H9 (cell line): ENCODE measurements at regions not wholly inside any gene's neighbourhood (a gene's known extent, or its start where the extent isn't known, plus 50 kb on each side); places are given as distances from the start of the nearest gene placed in this dataset.

Experiments
- DNase-seq: peaks from one replicate; pipeline ENCODE4 v3.0.0-alpha.2; 2017
- H2AFZ ChIP-seq: one replicate; pipeline ENCODE4 v1.6.1; 2013; ENCODE audit warnings: mild to moderate bottlenecking, low read length, control low read depth, moderate library complexity
- H2AK5ac ChIP-seq: 2 replicates; pipeline ENCODE4 v1.6.1; 2013; ENCODE audit warnings: low read length, control low read depth, mixed read lengths; ENCODE audit not compliant: insufficient read length
- H2BK120ac ChIP-seq: one replicate; pipeline ENCODE4 v1.6.1; 2013; ENCODE audit warnings: low read depth, mild to moderate bottlenecking, low read length, control low read depth, inconsistent platforms; ENCODE audit not compliant: poor library complexity, severe bottlenecking
- H2BK12ac ChIP-seq: 2 replicates; pipeline ENCODE4 v1.6.1; 2013; ENCODE audit warnings: low read length, control low read depth, mixed read lengths, low read depth; ENCODE audit not compliant: insufficient read length
- H2BK15ac ChIP-seq: 2 replicates; pipeline ENCODE4 v1.6.1; 2013; ENCODE audit warnings: low read depth, low read length, control low read depth
- H2BK20ac ChIP-seq: one replicate; pipeline ENCODE4 v1.6.1; 2013; ENCODE audit warnings: low read depth, mild to moderate bottlenecking, low read length, control low read depth, inconsistent platforms; ENCODE audit not compliant: poor library complexity, severe bottlenecking
- H2BK5ac ChIP-seq: 2 replicates; pipeline ENCODE4 v1.6.1; 2013; ENCODE audit warnings: low read length, control low read depth, mixed read lengths; ENCODE audit not compliant: insufficient read length
- H3K14ac ChIP-seq: 2 replicates; pipeline ENCODE4 v1.6.1; 2013; ENCODE audit warnings: low read length, control low read depth; ENCODE audit not compliant: insufficient read depth
- H3K18ac ChIP-seq: 2 replicates; pipeline ENCODE4 v1.6.1; 2013; ENCODE audit warnings: low read depth, mild to moderate bottlenecking, mixed read lengths, low read length, control low read depth; ENCODE audit not compliant: insufficient read length
- H3K23ac ChIP-seq: 2 replicates; pipeline ENCODE4 v1.6.1; 2013; ENCODE audit warnings: low read length, control low read depth, mixed read lengths, low read depth; ENCODE audit not compliant: insufficient read length
- H3K23me2 ChIP-seq: 2 replicates; pipeline ENCODE4 v1.6.1; 2013; ENCODE audit warnings: low read depth, mild to moderate bottlenecking, mixed read lengths, low read length, control low read depth; ENCODE audit not compliant: insufficient read length, poor library complexity, severe bottlenecking
- H3K27ac ChIP-seq: 2 replicates; pipeline ENCODE4 v1.5.1; 2013; ENCODE audit warnings: low read length, control low read depth, mixed read lengths, low read depth; ENCODE audit not compliant: insufficient read length
- H3K27me3 ChIP-seq: 2 replicates; pipeline ENCODE4 v1.6.1; 2013; ENCODE audit warnings: low read length, control low read depth, inconsistent platforms; ENCODE audit not compliant: insufficient read depth
- H3K4ac ChIP-seq: 2 replicates; pipeline ENCODE4 v1.6.1; 2013; ENCODE audit warnings: low read depth, mild to moderate bottlenecking, control low read depth, inconsistent platforms, low read length, moderate library complexity
- H3K4me1 ChIP-seq: 2 replicates; pipeline ENCODE4 v1.6.1; 2013; ENCODE audit warnings: low read length, control low read depth, inconsistent platforms; ENCODE audit not compliant: insufficient read depth
- H3K4me2 ChIP-seq: 2 replicates; pipeline ENCODE4 v1.6.1; 2013; ENCODE audit warnings: low read length, control low read depth, mixed read lengths; ENCODE audit not compliant: insufficient read length, insufficient read depth
- H3K56ac ChIP-seq: 2 replicates; pipeline ENCODE4 v1.6.1; 2013; ENCODE audit warnings: low read depth, mild to moderate bottlenecking, mixed read lengths, low read length, control low read depth; ENCODE audit not compliant: insufficient read length
- H3K79me1 ChIP-seq: 2 replicates; pipeline ENCODE4 v1.6.1; 2013; ENCODE audit warnings: low read depth, mild to moderate bottlenecking, moderate library complexity, low read length, control low read depth, inconsistent platforms; ENCODE audit not compliant: insufficient read depth, poor library complexity, severe bottlenecking
- H3K79me2 ChIP-seq: 2 replicates; pipeline ENCODE4 v1.6.1; 2013; ENCODE audit warnings: low read length, control low read depth, inconsistent platforms; ENCODE audit not compliant: insufficient read depth
- H3K9ac ChIP-seq: 2 replicates; pipeline ENCODE4 v1.6.1; 2013; ENCODE audit warnings: low read length, control low read depth, mixed read lengths; ENCODE audit not compliant: insufficient read length; ENCODE audit errors: extremely low read depth
- H3K9me3 ChIP-seq: one replicate; pipeline ENCODE4 v1.6.1; 2013; ENCODE audit warnings: low read depth, low read length, inconsistent platforms; ENCODE audit not compliant: control insufficient read depth
- H3T11ph ChIP-seq: one replicate; pipeline ENCODE4 v1.6.1; 2013; ENCODE audit warnings: mild to moderate bottlenecking, low read length, control low read depth, inconsistent platforms
- H4K20me1 ChIP-seq: one replicate; pipeline ENCODE4 v1.6.1; 2013; ENCODE audit not compliant: control insufficient read depth, insufficient read length, insufficient read depth
- H4K5ac ChIP-seq: 2 replicates; pipeline ENCODE4 v1.6.1; 2013; ENCODE audit warnings: low read depth, mild to moderate bottlenecking, mixed read lengths, low read length, control low read depth; ENCODE audit not compliant: insufficient read length
- H4K8ac ChIP-seq: replicated peaks from 2 replicates; pipeline ENCODE4 v1.6.1; 2013; ENCODE audit warnings: low read length, control low read depth, mixed read lengths, low read depth; ENCODE audit not compliant: insufficient read length
- H4K91ac ChIP-seq: 2 replicates; pipeline ENCODE4 v1.6.1; 2013; ENCODE audit warnings: low read depth, mild to moderate bottlenecking, moderate library complexity, mixed read lengths, low read length, control low read depth; ENCODE audit not compliant: insufficient read length
- H3K27ac Mint-ChIP-seq, 3 experiments: 2 replicates in 2 of 3; 3 replicates in 1 of 3; pipeline ENCODE4 v1.8.0; 2020 to 2021; ENCODE audit warnings: mixed read lengths in 3 of 3, mild to moderate bottlenecking in 1 of 3, moderate library complexity in 1 of 3
- H3K27me3 Mint-ChIP-seq: 2 replicates; pipeline ENCODE4 v1.8.0; 2021; ENCODE audit warnings: low read depth, mild to moderate bottlenecking, moderate library complexity, mixed read lengths
- H3K36me3 Mint-ChIP-seq, 3 experiments: 2 replicates in 2 of 3; 3 replicates in 1 of 3; pipeline ENCODE4 v1.8.0; 2020 to 2021; ENCODE audit warnings: low read depth in 3 of 3, mixed read lengths in 3 of 3; ENCODE audit not compliant: insufficient read depth in 1 of 3
- H3K4me1 Mint-ChIP-seq, 2 experiments: 2 replicates each; pipeline ENCODE4 v1.8.0; 2020; ENCODE audit warnings: mixed read lengths in 2 of 2
- H3K4me3 Mint-ChIP-seq, 2 experiments: 2 replicates in 1 of 2; 3 replicates in 1 of 2; pipeline ENCODE4 v1.8.0; 2020 to 2021; ENCODE audit warnings: mild to moderate bottlenecking in 2 of 2, mixed read lengths in 2 of 2, moderate library complexity in 1 of 2
- H3K9me3 Mint-ChIP-seq, 2 experiments: 2 replicates in 1 of 2; 3 replicates in 1 of 2; pipeline ENCODE4 v1.8.0; 2020; ENCODE audit warnings: mild to moderate bottlenecking in 2 of 2, mixed read lengths in 2 of 2, moderate library complexity in 1 of 2
- CTCF ChIP-seq: fragments of 200-600 bp; sonication (generic); conservative IDR thresholded peaks from 3 replicates; pipeline ENCODE4 v1.8.0; 2021; ENCODE audit warnings: antibody characterized with exemption, mild to moderate bottlenecking

GRCh38 chr10:64881257-64881656 is 1360.1 kb downstream of the REEP3 start:
- H3K4me1 Mint-ChIP-seq = no peaks in the 10 kb centered on the region

More at GRCh38 chr10:64881257-64881656, 1360.1 kb downstream of the REEP3 start:
- no peak for DNase-seq
- Histone ChIP-seq H3K23ac (no peak overlapping the region), H3K9ac (no peak overlapping the region), H3K27me3 (no peaks in the 10 kb centered on the region), H3T11ph (no peak overlapping the region), H3K27ac (no peak overlapping the region), H3K18ac (no peak overlapping the region), H3K14ac (no peak overlapping the region), H3K23me2 (no peaks in the 10 kb centered on the region), H2BK12ac (no peak overlapping the region), H2AFZ (no peak overlapping the region), H2BK15ac (no peak overlapping the region), H4K91ac (no peak overlapping the region), H4K20me1 (no peaks in the 10 kb centered on the region), H3K4me1 (no peaks in the 10 kb centered on the region), H3K4ac (no peak overlapping the region), H2BK5ac (no peak overlapping the region), H2AK5ac (no peak overlapping the region), H3K56ac (no peak overlapping the region), H3K4me2 (no peak overlapping the region), H2BK120ac (no peak overlapping the region), H3K79me2 (no peaks in the 10 kb centered on the region), H4K5ac (no peak overlapping the region), H3K9me3 (no peaks in the 10 kb centered on the region), H2BK20ac (no peak overlapping the region), H3K79me1 (no peaks in the 10 kb centered on the region), H4K8ac (no peak overlapping the region)
- Mint-ChIP-seq H3K27ac (no peak overlapping the region), H3K36me3 (no peaks in the 10 kb centered on the region), H3K9me3 (no peaks in the 10 kb centered on the region; a peak in 1 of 5 replicates), H3K27me3 (no peaks in the 10 kb centered on the region), H3K4me3 (no peak overlapping the region)
- TF ChIP-seq CTCF = no peak
